Neutrophil (primary cell): ENCODE measurements at regions not wholly inside any gene's neighbourhood (a gene's known extent, or its start where the extent isn't known, plus 50 kb on each side); places are given as distances from the start of the nearest gene placed in this dataset.

Source experiments
- H3K27ac ChIP-seq: fragments of 200-600 bp; sonication (generic); 2 replicates; pipeline ENCODE4 v1.5.1; 2016; ENCODE audit warnings: mild to moderate bottlenecking, moderate library complexity
- H3K27me3 ChIP-seq: fragments of 200-600 bp; sonication (generic); 2 replicates; pipeline ENCODE4 v1.6.0; 2016; ENCODE audit warnings: mild to moderate bottlenecking
- H3K36me3 ChIP-seq: fragments of 200-600 bp; sonication (generic); 2 replicates; pipeline ENCODE4 v1.5.1; 2017
- H3K4me1 ChIP-seq, 2 experiments: fragments of 200-600 bp in 1 of 2; sonication (generic) in 1 of 2; 1 replicate in 1 of 2; 2 replicates in 1 of 2; pipeline versions ENCODE4 v1.5.1 to v1.6.1; 2013 to 2016; ENCODE audit warnings: low read depth in 1 of 2, low read length in 1 of 2, mild to moderate bottlenecking in 1 of 2, moderate library complexity in 1 of 2; ENCODE audit not compliant: control insufficient read depth in 1 of 2, insufficient read depth in 1 of 2
- H3K4me3 ChIP-seq, 2 experiments: fragments of 200-600 bp in 1 of 2; sonication (generic) in 1 of 2; 1 replicate in 1 of 2; 2 replicates in 1 of 2; pipeline ENCODE4 v1.5.1; 2013 to 2016; ENCODE audit warnings: low read depth in 1 of 2, low read length in 1 of 2, mild to moderate bottlenecking in 1 of 2, moderate library complexity in 1 of 2
- H3K9me3 ChIP-seq: fragments of 200-600 bp; sonication (generic); 2 replicates; pipeline ENCODE4 v1.5.1; 2016
- CTCF ChIP-seq: fragments of 200-600 bp; sonication (generic); IDR thresholded peaks from 2 replicates; pipeline ENCODE4 v1.5.1; 2016; ENCODE audit warnings: antibody characterized with exemption

- no peaks in the 10 kb centered on the region for H3K9me3 ChIP-seq
- H3K4me1 ChIP-seq = no peaks in the 10 kb centered on the region
- H3K36me3 ChIP-seq = no peaks in the 10 kb centered on the region
- H3K4me3 ChIP-seq = no peak overlapping the region
- H3K27me3 ChIP-seq = no peaks in the 10 kb centered on the region
- no peak for TF ChIP-seq CTCF
- no peak overlapping the region for H3K27ac ChIP-seq
These were observed 127.3 kb downstream of the BTBD3 start for GRCh38 chr20:12044969-12045368.

DNA sequence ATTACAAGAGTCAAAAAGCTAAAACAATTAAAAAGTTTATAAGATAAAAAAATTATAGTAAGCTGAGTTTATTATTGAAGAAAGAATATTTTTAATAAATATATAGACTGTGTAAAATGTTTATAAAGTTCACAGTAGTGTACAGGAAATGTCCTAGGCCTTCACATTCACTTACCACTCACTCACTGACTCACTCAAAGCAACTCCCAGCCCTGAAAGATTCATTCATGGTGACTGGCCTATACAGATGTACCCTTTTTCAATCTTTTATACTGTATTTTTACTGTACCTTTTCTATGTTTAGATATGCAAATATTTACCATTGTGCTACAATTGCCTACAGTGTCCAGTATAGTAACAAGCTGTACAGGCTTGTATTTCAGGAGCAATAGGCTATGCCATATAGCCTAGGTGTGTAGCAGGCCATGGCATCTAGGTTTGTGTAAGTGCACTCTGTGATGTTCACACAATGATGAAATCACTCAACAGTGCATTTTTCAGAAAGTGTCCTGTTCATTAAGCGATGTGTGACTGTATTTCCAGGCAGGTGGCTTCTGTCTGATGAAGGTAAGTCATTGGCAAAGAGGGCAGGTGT, 130.2 kb downstream of the BTBD3 start:
- H3K36me3 ChIP-seq = no peaks in the 10 kb centered on the region
- H3K4me3 ChIP-seq = no peak overlapping the region
- H3K27me3 ChIP-seq = no peaks in the 10 kb centered on the region
- H3K4me1 ChIP-seq = peaks cover 19 to 21% of the 10 kb centered on the region in 2 experiments
- no peak for TF ChIP-seq CTCF
- no peak overlapping the region for H3K27ac ChIP-seq
- H3K9me3 ChIP-seq = no peaks in the 10 kb centered on the region

DNA sequence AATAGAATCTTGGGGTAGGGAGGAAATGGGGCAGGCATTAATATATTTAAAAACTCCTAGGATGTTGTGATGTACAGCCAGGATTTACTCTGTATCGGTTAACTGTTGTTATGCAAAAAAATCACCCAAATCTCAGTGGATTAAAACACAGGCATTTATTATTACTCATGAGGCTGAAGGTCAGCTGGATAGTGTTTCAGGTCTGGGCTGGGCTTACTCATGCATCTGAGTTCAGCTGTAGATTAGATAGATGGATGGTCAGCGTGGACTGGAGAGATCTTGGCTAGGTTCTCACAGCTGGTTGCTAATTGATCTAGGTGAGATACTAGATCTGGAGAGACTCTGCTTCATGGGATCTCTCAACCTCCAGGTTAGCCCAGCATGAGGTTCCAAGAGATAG, 131.4 kb downstream of the BTBD3 start:
- Histone ChIP-seq H3K4me1 (peaks cover 30 to 33% of the 10 kb centered on the region in 2 experiments), H3K27ac (no peak overlapping the region), H3K36me3 (no peaks in the 10 kb centered on the region), H3K27me3 (no peaks in the 10 kb centered on the region), H3K9me3 (no peaks in the 10 kb centered on the region), H3K4me3 (no peak overlapping the region)
- no peak for TF ChIP-seq CTCF

- Histone ChIP-seq H3K36me3 (no peaks in the 10 kb centered on the region), H3K27ac (peak overlapping the region; percentile 16), H3K9me3 (no peaks in the 10 kb centered on the region), H3K4me1 (peaks cover 42 to 47% of the 10 kb centered on the region in 2 experiments), H3K27me3 (no peaks in the 10 kb centered on the region), H3K4me3 (no peak overlapping the region)
- no peak for TF ChIP-seq CTCF
These were observed 133.8 kb downstream of the BTBD3 start for GRCh38 chr20:12051206-12052163.

GRCh38 chr20:12053353-12053752, 135.7 kb downstream of the BTBD3 start:
- Histone ChIP-seq H3K9me3 (no peaks in the 10 kb centered on the region), H3K27ac (peak overlapping the region; percentile 65), H3K4me3 (no peak overlapping the region), H3K27me3 (no peaks in the 10 kb centered on the region), H3K4me1 (peaks cover 42 to 47% of the 10 kb centered on the region in 2 experiments), H3K36me3 (no peaks in the 10 kb centered on the region)
- no peak for TF ChIP-seq CTCF
